VCaP (cell line): ENCODE measurements at regions not wholly inside any gene's neighbourhood (a gene's known extent, or its start where the extent isn't known, plus 50 kb on each side); places are given as distances from the start of the nearest gene placed in this dataset.

ENCODE experiments used
- H3K27ac ChIP-seq: fragments of 450-650 bp; 2 replicates; pipeline ENCODE4 v1.5.1; 2017
- CTCF ChIP-seq: fragments of 450-650 bp; conservative IDR thresholded peaks from 2 replicates; pipeline ENCODE4 v1.5.1; 2017; ENCODE audit warnings: mild to moderate bottlenecking, moderate library complexity

- no peak for TF ChIP-seq CTCF
- no peak overlapping the region for H3K27ac ChIP-seq
Observed at GRCh38 chr11:92580908-92581307, 356.3 kb downstream of the FAT3 start.

GRCh38 chr11:92588393-92588792, 363.8 kb downstream of the FAT3 start:
- H3K27ac ChIP-seq: no peak overlapping the region
- no peak for TF ChIP-seq CTCF

DNA sequence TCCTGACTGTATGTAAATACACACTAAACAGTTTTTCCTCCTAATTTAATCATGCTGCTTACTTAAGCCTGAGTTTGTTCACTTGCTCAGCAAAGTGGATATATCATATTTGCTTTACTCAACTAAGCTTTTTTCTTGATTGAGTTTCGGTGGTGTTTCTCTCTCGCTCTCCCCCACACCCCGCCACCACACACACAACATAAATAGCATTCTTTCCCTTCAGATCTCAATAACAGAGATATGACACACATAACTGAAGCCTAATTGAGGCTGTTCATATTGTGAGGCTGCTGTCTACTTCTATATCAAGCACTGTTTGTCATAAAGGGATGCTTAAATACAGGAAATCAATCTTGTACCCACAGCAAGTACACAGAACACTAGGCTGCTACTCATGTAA, 364.9 kb downstream of the FAT3 start:
- H3K27ac ChIP-seq: no peak overlapping the region
- TF ChIP-seq CTCF: no peak

DNA sequence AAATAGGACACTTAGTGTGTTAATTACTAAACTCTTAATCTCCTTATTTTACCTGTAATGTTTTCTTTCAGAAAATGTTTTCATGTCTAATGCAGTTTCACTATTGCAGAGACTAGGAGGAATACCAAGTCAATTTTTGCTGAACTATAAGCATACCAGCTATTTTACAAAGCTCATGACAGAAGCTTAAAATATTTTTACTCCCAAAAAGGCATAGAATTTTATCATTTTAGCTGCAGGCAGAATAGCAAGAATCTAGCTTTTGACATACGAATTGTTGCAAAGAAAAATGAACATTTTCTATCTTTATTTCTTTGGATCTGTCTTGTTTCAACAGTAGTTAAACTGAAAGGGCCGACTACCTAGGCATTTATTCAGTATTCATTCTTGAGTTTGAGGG, 366.9 kb downstream of the FAT3 start:
- no peak overlapping the region for H3K27ac ChIP-seq
- no peak for TF ChIP-seq CTCF

- TF ChIP-seq CTCF: no peak
- H3K27ac ChIP-seq: no peak overlapping the region
Observed at GRCh38 chr11:92594251-92594650, 369.6 kb downstream of the FAT3 start.

GRCh38 chr11:92595052-92595451, 370.4 kb downstream of the FAT3 start:
- no peak for TF ChIP-seq CTCF
- no peak overlapping the region for H3K27ac ChIP-seq

DNA sequence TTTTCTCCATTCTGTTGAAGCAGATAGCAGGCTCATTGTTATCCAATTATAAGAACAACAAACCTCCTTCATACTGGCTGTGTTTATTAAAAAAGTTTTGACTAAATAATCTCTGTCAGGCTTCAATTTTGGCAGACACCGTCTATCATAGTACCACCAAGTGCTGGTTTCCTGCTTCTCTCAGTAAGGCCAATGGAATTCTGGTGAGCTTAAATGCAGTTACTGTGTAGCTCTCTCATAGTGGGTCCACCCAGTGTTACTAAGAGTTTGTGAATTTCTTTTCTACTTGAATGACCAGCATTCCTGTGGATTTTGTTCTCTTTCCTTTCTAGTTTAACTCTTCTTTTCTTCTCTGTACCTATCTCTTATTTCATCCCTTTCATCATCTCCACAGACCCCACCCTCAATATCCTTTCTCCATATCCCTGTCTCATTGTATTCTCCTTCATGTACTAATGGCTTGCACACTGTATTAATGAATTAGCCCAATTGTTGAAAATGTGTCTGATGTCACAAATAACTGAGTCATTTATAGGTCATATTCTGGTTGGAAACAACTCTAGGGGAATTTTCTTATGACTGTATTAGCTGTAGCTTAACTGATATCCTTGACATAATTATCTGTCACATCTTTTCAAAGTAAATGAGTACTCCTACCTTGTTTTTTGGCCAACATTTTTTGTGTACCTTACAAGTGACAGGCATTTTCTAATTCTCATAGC, 372.1 kb downstream of the FAT3 start:
- TF ChIP-seq CTCF: no peak
- H3K27ac ChIP-seq: no peak overlapping the region
